ENCODE measurements at regions not wholly inside any gene's neighbourhood (a gene's known extent, or its start where the extent isn't known, plus 50 kb on each side); places are given as distances from the start of the nearest gene placed in this dataset.

DNA sequence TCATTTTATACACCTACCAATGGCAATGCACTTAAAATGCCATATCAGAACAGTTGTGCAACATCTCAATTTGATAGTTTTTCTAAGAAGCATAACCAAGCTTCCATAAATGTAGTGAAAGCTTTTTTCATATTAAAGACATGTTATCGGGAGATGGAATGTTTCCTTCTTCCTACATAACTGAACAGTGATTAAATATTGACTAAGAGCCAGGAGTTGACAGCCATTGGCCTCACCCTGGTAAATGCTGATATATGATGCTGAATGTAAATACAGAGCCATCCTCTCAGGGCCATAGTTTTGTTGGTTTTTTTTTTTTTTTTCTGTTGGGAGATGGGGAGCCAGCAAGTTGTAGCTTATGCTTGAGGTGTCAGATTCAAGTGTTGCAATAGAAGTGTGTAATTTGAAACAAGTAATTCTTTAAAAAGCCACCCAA, 203.3 kb upstream of the IL12A start:
- H3K36me3 ChIP-seq (ENCODE audit: control insufficient read depth in 1 of 2, insufficient read depth in 2 of 2, low read length in 2 of 2), result no peaks in the 10 kb centered on the region
- H3K4me3 ChIP-seq (ENCODE audit: low read depth in 1 of 2, low read length in 2 of 2), result no peak overlapping the region
- H3K27me3 ChIP-seq (ENCODE audit: control insufficient read depth in 1 of 2, insufficient read depth in 2 of 2, low read length in 2 of 2), result peaks cover 0 to 4% of the 10 kb centered on the region in 2 donors
- H3K27ac ChIP-seq (ENCODE audit: low read depth, low read length), result no peak overlapping the region
- no peak overlapping the region for H3K9ac ChIP-seq (ENCODE audit: low read depth in 1 of 2, low read length in 2 of 2)
- no peaks in the 10 kb centered on the region for H3K9me3 ChIP-seq (ENCODE audit: control insufficient read depth in 1 of 2, low read length in 2 of 2)
- H3K4me1 ChIP-seq (ENCODE audit: control insufficient read depth in 1 of 2, insufficient read depth in 2 of 2, low read length in 2 of 2), result peaks cover 28 to 32% of the 10 kb centered on the region in 2 donors

DNA sequence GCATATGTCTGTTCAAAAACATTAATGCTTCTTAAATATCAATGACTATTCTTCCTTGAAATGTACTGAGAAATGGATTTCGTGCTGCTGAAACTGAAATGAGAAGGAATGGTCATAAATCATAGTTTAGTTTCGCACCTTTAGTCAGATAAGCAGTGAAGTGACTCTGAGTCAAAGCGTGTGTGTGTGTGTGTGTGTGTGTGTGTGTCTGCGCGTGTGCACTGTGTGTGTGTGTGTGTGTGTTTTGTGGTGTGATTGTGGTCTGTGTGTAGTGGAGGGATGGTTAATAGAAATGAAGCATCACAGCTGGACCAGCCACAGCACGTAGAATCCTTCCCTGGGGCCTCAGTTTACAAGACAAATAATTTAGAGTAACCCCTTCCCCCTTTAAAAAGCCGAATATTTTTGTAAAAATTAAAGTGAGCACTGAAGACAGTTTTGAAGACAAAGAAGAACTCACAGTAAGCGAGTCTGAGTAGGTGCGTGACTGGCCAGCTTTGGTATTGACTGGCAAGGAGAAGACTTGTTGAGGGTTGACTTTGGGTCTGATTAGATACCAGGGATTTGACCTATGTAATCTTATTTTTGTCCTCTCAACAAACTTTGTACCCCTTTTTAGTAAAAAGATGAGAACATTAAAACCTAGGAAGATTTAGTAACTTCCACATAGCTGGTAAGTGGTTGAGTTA, 202.0 kb upstream of the IL12A start:
- H3K9me3 ChIP-seq (ENCODE audit: control insufficient read depth in 1 of 2, low read length in 2 of 2), result no peaks in the 10 kb centered on the region
- no peak overlapping the region for H3K9ac ChIP-seq (ENCODE audit: low read depth in 1 of 2, low read length in 2 of 2)
- H3K4me3 ChIP-seq (ENCODE audit: low read depth in 1 of 2, low read length in 2 of 2), result no peak overlapping the region
- peaks cover 0 to 4% of the 10 kb centered on the region in 2 donors for H3K27me3 ChIP-seq (ENCODE audit: control insufficient read depth in 1 of 2, insufficient read depth in 2 of 2, low read length in 2 of 2)
- H3K36me3 ChIP-seq (ENCODE audit: control insufficient read depth in 1 of 2, insufficient read depth in 2 of 2, low read length in 2 of 2), result no peaks in the 10 kb centered on the region
- no peak overlapping the region for H3K27ac ChIP-seq (ENCODE audit: low read depth, low read length)
- peaks cover 28 to 40% of the 10 kb centered on the region in 2 donors for H3K4me1 ChIP-seq (ENCODE audit: control insufficient read depth in 1 of 2, insufficient read depth in 2 of 2, low read length in 2 of 2)

DNA sequence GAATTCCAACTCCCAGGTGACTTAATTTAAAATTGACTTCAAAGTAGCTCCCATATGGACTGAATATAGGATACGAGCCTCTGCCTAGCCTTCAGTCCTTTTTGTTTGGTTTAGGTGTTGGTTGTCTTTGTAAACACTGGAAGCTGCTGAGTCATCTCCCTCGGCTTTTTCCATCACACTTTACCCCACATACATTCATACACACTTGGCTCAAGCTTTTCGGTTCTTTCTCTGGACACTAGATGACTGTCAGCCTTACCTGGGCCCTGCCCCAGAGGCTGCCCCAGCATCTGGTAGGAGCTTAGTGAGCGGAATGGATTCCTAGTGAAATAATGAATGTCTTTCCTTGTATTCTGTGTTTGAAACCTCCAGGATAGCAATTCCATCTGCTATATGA, 201.5 kb upstream of the IL12A start:
- H3K9me3 ChIP-seq (ENCODE audit: control insufficient read depth in 1 of 2, low read length in 2 of 2), result no peaks in the 10 kb centered on the region
- no peak overlapping the region for H3K4me3 ChIP-seq (ENCODE audit: low read depth in 1 of 2, low read length in 2 of 2)
- H3K27ac ChIP-seq (ENCODE audit: low read depth, low read length), result no peak overlapping the region
- H3K9ac ChIP-seq (ENCODE audit: low read depth in 1 of 2, low read length in 2 of 2), result no peak overlapping the region
- H3K36me3 ChIP-seq (ENCODE audit: control insufficient read depth in 1 of 2, insufficient read depth in 2 of 2, low read length in 2 of 2), result no peaks in the 10 kb centered on the region
- H3K4me1 ChIP-seq (ENCODE audit: control insufficient read depth in 1 of 2, insufficient read depth in 2 of 2, low read length in 2 of 2), result peaks cover 28 to 40% of the 10 kb centered on the region in 2 donors
- peaks cover 0 to 4% of the 10 kb centered on the region in 2 donors for H3K27me3 ChIP-seq (ENCODE audit: control insufficient read depth in 1 of 2, insufficient read depth in 2 of 2, low read length in 2 of 2)

DNA sequence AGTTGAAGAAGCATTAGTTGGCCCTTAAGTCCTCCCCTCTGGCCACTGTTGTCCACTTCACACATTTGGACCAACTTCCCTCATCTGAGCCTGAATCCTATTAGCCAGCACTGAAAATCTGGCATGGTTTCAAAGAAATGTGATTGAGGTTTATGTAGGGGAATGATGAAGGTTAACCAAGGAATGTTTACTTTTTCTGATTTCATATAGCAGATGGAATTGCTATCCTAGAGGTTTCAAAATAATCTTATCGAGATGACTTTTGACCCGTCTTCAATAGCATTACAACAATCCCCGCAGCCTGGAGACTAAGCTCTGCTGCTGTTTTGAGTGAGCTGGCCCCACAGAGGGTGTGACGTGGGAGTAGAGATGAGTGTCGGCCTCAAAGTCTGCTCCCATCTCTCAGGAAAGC, 200.8 kb upstream of the IL12A start:
- Histone ChIP-seq H3K4me1 (ENCODE audit: control insufficient read depth in 1 of 2, insufficient read depth in 2 of 2, low read length in 2 of 2) (peaks cover 28 to 40% of the 10 kb centered on the region in 2 donors), H3K9ac (ENCODE audit: low read depth in 1 of 2, low read length in 2 of 2) (no peak overlapping the region), H3K4me3 (ENCODE audit: low read depth in 1 of 2, low read length in 2 of 2) (no peak overlapping the region), H3K9me3 (ENCODE audit: control insufficient read depth in 1 of 2, low read length in 2 of 2) (no peaks in the 10 kb centered on the region), H3K27me3 (ENCODE audit: control insufficient read depth in 1 of 2, insufficient read depth in 2 of 2, low read length in 2 of 2) (peaks cover 0 to 4% of the 10 kb centered on the region in 2 donors), H3K36me3 (ENCODE audit: control insufficient read depth in 1 of 2, insufficient read depth in 2 of 2, low read length in 2 of 2) (no peaks in the 10 kb centered on the region), H3K27ac (ENCODE audit: low read depth, low read length) (no peak overlapping the region)

DNA sequence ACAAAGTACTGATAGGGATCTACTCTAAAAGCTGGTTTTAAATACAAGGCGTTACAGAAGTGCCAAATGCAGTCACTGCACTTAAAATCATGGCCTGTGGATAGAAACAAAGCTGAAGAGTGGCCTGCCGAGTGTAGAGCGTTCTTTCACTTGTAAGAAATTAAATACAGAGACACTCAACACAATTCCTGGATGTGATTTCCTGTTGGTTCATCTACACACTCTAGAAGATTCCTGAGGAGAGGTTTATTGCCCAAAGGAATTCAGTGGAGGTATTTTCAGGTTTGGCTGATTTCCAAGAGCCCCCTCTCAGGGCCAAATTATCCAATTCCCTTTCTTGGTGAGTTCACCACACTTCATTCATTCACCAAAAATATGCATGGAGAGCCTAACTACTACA, 200.3 kb upstream of the IL12A start:
- H3K4me3 ChIP-seq (ENCODE audit: low read depth in 1 of 2, low read length in 2 of 2), result no peak overlapping the region
- H3K27ac ChIP-seq (ENCODE audit: low read depth, low read length), result no peak overlapping the region
- no peaks in the 10 kb centered on the region for H3K9me3 ChIP-seq (ENCODE audit: control insufficient read depth in 1 of 2, low read length in 2 of 2)
- peaks cover 0 to 4% of the 10 kb centered on the region in 2 donors for H3K27me3 ChIP-seq (ENCODE audit: control insufficient read depth in 1 of 2, insufficient read depth in 2 of 2, low read length in 2 of 2)
- H3K9ac ChIP-seq (ENCODE audit: low read depth in 1 of 2, low read length in 2 of 2), result no peak overlapping the region
- H3K4me1 ChIP-seq (ENCODE audit: control insufficient read depth in 1 of 2, insufficient read depth in 2 of 2, low read length in 2 of 2), result peaks cover 28 to 40% of the 10 kb centered on the region in 2 donors
- no peaks in the 10 kb centered on the region for H3K36me3 ChIP-seq (ENCODE audit: control insufficient read depth in 1 of 2, insufficient read depth in 2 of 2, low read length in 2 of 2)

DNA sequence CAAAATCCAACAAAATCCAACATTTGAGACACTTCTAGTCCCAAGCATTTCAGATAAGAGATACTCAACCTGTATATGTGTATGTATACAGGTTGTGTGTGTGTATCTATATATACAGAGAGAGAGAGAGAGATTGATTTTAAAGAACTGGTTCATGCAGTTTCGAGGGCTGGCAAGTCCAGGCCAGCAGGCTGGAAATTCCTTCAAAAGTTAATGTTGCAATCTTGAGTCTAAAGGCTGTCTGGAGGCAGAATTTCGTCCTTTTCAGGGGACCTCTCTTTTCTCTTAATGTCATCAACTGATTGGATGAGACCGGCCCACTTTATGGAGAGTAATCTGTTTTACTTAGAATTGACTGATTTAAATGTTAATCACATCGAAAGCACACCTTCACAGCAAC, 199.6 kb upstream of the IL12A start:
- no peaks in the 10 kb centered on the region for H3K9me3 ChIP-seq (ENCODE audit: control insufficient read depth in 1 of 2, low read length in 2 of 2)
- peaks cover 28 to 40% of the 10 kb centered on the region in 2 donors for H3K4me1 ChIP-seq (ENCODE audit: control insufficient read depth in 1 of 2, insufficient read depth in 2 of 2, low read length in 2 of 2)
- H3K9ac ChIP-seq (ENCODE audit: low read depth in 1 of 2, low read length in 2 of 2), result no peak overlapping the region
- no peaks in the 10 kb centered on the region for H3K27me3 ChIP-seq (ENCODE audit: control insufficient read depth in 1 of 2, insufficient read depth in 2 of 2, low read length in 2 of 2)
- no peak overlapping the region for H3K27ac ChIP-seq (ENCODE audit: low read depth, low read length)
- H3K4me3 ChIP-seq (ENCODE audit: low read depth in 1 of 2, low read length in 2 of 2), result no peak overlapping the region
- no peaks in the 10 kb centered on the region for H3K36me3 ChIP-seq (ENCODE audit: control insufficient read depth in 1 of 2, insufficient read depth in 2 of 2, low read length in 2 of 2)

DNA sequence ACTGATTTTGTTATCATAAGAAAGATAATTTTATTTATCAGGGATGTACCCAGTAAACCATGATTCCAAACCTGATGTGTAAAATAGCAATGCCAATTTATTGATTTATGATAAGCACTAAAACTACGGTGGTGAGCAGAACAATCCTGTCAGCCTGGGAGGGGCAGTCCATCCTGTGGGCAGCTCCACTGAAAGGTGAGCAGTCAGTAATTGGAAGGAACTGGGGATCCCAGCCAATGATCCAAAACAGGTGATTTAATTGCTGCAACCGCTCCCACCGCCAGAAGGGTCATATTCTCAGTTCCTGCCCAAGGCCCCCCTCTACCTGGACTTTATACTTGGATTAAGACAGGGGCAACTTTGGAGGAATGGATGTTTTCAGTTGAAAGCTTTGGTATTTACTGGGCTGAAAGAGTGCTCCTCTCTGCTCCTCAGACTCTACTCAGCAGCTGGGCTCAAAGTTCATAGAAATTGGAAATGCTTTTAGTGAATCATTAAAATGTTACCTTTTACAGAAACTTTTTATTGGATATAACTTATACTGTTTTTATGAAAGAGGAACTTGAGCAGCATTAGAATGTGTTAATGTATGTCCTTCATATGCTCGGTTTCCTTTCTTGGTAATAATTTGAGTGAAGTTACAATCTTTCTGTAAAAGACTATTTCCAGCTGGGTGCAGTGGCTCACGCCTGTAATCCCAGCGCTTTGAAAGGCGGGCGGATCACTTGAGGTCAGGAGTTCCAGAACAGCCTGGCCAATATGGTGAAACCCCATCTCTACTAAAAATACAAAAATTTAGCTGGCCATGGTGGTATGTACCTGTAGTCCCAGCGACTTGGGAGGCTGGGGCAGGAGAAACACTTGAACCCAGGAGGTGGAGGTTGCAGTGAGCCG, 198.6 kb upstream of the IL12A start:
- no peaks in the 10 kb centered on the region for H3K36me3 ChIP-seq (ENCODE audit: control insufficient read depth in 1 of 2, insufficient read depth in 2 of 2, low read length in 2 of 2)
- H3K4me1 ChIP-seq (ENCODE audit: control insufficient read depth in 1 of 2, insufficient read depth in 2 of 2, low read length in 2 of 2), result peaks cover 28 to 40% of the 10 kb centered on the region in 2 donors
- H3K4me3 ChIP-seq (ENCODE audit: low read depth in 1 of 2, low read length in 2 of 2), result no peak overlapping the region
- no peak overlapping the region for H3K27ac ChIP-seq (ENCODE audit: low read depth, low read length)
- no peaks in the 10 kb centered on the region for H3K9me3 ChIP-seq (ENCODE audit: control insufficient read depth in 1 of 2, low read length in 2 of 2)
- H3K9ac ChIP-seq (ENCODE audit: low read depth in 1 of 2, low read length in 2 of 2), result no peak overlapping the region
- H3K27me3 ChIP-seq (ENCODE audit: control insufficient read depth in 1 of 2, insufficient read depth in 2 of 2, low read length in 2 of 2), result no peaks in the 10 kb centered on the region

DNA sequence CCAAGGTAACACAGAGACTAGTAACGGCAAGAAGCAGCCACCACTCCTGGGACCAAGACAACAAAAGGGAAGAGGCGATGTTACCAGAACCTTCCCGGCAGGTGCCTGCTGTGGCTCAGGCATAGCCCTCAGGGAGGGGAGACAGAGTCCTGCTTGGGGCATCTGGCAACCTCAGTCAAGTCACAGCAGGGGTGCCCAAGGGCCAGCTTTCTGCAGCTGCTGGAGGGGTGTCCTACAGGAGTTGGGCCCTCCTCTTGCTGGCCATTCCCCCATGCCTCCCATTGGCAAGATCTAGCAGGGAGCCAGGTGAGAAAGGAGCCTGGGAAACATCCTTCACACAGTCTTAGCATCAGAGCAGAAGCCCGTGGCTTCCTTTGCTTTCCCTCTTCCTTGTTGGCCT, 197.3 kb upstream of the IL12A start:
- no peaks in the 10 kb centered on the region for H3K27me3 ChIP-seq (ENCODE audit: control insufficient read depth in 1 of 2, insufficient read depth in 2 of 2, low read length in 2 of 2)
- H3K9ac ChIP-seq (ENCODE audit: low read depth in 1 of 2, low read length in 2 of 2), result no peak overlapping the region
- H3K4me3 ChIP-seq (ENCODE audit: low read depth in 1 of 2, low read length in 2 of 2), result no peak overlapping the region
- H3K9me3 ChIP-seq (ENCODE audit: control insufficient read depth in 1 of 2, low read length in 2 of 2), result no peaks in the 10 kb centered on the region
- peaks cover 28 to 40% of the 10 kb centered on the region in 2 donors for H3K4me1 ChIP-seq (ENCODE audit: control insufficient read depth in 1 of 2, insufficient read depth in 2 of 2, low read length in 2 of 2)
- no peaks in the 10 kb centered on the region for H3K36me3 ChIP-seq (ENCODE audit: control insufficient read depth in 1 of 2, insufficient read depth in 2 of 2, low read length in 2 of 2)
- no peak overlapping the region for H3K27ac ChIP-seq (ENCODE audit: low read depth, low read length)

DNA sequence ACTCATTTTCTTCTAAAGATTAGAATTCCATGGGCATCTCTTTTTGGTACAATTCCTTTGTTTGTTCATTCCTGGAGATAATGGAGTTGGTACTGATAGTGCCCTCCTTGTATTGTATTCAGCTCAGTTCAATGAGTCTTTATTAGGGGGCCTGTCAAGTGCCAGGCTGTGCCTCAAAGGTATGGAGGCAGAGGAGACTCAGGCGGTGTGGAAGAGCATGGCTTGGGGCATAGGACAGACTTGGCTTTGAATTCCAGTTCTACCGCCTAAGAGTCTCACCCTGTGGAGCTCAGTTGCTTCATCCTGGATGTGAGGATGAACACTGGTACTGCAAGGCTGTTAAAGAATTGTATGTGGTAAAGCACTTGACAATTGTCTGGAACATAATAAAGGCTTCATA, 196.6 kb upstream of the IL12A start:
- no peaks in the 10 kb centered on the region for H3K9me3 ChIP-seq (ENCODE audit: control insufficient read depth in 1 of 2, low read length in 2 of 2)
- no peak overlapping the region for H3K9ac ChIP-seq (ENCODE audit: low read depth in 1 of 2, low read length in 2 of 2)
- no peak overlapping the region for H3K4me3 ChIP-seq (ENCODE audit: low read depth in 1 of 2, low read length in 2 of 2)
- H3K4me1 ChIP-seq (ENCODE audit: control insufficient read depth in 1 of 2, insufficient read depth in 2 of 2, low read length in 2 of 2), result peaks cover 21 to 33% of the 10 kb centered on the region in 2 donors
- H3K36me3 ChIP-seq (ENCODE audit: control insufficient read depth in 1 of 2, insufficient read depth in 2 of 2, low read length in 2 of 2), result no peaks in the 10 kb centered on the region
- no peak overlapping the region for H3K27ac ChIP-seq (ENCODE audit: low read depth, low read length)
- no peaks in the 10 kb centered on the region for H3K27me3 ChIP-seq (ENCODE audit: control insufficient read depth in 1 of 2, insufficient read depth in 2 of 2, low read length in 2 of 2)

DNA sequence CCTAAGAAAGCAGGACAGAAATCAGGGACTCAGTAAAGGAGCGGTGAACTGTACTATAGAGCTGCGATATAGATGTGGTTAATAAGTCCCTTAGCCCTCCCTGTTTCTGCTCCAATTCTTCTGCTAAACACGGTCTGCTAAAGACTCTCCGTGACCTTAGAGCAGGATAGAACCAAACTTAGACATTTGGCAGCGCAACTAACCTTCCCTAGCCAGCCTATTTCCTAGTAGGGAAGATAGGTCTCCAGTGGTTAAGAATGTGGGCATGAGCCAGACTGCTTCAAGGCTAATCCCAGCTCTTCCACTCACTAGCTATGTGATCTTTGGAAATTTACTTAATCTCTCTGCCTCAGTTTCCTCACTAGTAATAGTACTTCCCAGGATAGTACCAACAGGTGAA, 193.6 kb upstream of the IL12A start:
- Histone ChIP-seq H3K27ac (ENCODE audit: low read depth, low read length) (no peak overlapping the region), H3K4me1 (ENCODE audit: control insufficient read depth in 1 of 2, insufficient read depth in 2 of 2, low read length in 2 of 2) (peaks cover 0 to 10% of the 10 kb centered on the region in 2 donors), H3K36me3 (ENCODE audit: control insufficient read depth in 1 of 2, insufficient read depth in 2 of 2, low read length in 2 of 2) (no peaks in the 10 kb centered on the region)

More for the DNA sequence above, 193.6 kb upstream of the IL12A start:
- no peaks in the 10 kb centered on the region for H3K9me3 ChIP-seq (ENCODE audit: control insufficient read depth in 1 of 2, low read length in 2 of 2)
- no peak overlapping the region for H3K4me3 ChIP-seq (ENCODE audit: low read depth in 1 of 2, low read length in 2 of 2)
- H3K27me3 ChIP-seq (ENCODE audit: control insufficient read depth in 1 of 2, insufficient read depth in 2 of 2, low read length in 2 of 2), result no peaks in the 10 kb centered on the region
- H3K9ac ChIP-seq (ENCODE audit: low read depth in 1 of 2, low read length in 2 of 2), result no peak overlapping the region
